Stimulated activated naive CD8-positive, alpha-beta T cell treated with anti-CD3 and anti-CD28 coated beads, Interleukin-15, Interleukin-2, amounts not matched to agents 100 U/mL and 50 U/mL, for 24 hours (primary cell): ENCODE measurements at regions not wholly inside any gene's neighbourhood (a gene's known extent, or its start where the extent isn't known, plus 50 kb on each side); places are given as distances from the start of the nearest gene placed in this dataset.

Experiments used
- ATAC-seq: fragments of 150-1000 bp; cut with Tn5 transposase; one replicate; pipeline ENCODE4 v1.10.0; 2021
- DNase-seq: peaks from one replicate; pipeline ENCODE4 v3.0.0; 2021

DNA sequence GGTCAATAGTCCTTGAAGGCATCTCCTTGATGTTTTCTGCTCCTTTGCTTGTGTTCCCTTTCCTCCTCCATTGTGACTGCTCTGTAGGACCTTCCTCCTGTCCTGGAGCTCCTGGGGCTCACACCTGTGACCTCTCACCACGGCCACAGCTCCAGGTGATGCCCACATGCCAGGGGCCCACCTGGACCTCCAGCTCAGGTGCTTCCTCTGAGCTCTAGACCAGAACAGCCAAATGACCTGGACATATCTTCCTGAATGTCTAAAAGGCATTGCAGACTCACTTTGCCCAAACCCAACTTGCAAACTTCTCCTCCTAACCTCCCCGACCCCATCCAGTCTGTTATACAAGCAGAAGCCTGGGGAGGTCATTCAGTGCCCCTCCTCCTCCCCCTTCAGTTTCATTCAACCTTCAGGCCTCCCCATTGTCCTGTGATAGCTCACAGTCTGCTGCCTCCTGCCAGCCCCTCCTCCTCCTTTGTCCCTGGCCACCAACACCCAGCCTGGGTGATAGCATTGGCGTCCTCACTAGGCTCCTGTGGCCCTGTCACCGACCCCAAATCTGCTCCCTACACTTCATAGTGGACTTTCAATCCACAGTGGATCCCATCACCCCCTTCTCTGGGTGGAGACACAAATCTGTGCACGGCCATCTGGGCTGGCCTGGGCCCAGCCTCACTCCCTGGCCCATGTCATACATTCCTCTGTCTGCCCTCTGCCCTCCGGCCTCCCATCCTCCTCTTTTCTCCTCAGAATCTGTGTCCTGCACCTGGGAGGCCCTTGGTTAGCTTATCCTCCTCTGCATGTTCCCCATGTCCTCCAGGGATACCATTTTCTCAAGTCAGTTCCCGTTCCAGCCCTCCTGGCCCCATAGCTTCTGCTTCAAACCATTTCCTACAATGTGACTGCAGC, 310.4 kb upstream of the HDAC4 start:
- no peak for ATAC-seq

DNA sequence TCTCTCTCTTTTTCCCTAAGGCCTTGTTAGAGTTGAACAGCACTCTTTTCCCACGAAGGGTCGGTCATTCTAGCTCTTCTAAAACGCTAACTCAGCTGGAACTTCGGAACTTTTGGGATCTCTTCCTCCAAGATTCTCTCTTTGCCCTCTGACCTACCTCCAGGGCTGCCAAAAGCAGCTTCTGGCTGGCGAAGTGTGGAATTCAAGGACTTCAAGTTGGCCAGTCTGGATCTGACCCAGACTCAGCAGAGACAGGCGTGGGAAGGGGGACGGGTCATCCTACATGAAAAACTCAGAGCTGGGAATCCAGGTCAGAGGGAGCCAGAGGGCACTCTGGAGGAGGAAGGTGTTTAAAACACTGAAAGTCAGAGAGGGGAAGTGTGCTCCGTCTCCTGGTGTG, 305.5 kb upstream of the HDAC4 start:
- ATAC-seq (no peak), DNase-seq (no peak)

More for the DNA sequence above, 310.4 kb upstream of the HDAC4 start:
- DNase-seq: no peak

DNA sequence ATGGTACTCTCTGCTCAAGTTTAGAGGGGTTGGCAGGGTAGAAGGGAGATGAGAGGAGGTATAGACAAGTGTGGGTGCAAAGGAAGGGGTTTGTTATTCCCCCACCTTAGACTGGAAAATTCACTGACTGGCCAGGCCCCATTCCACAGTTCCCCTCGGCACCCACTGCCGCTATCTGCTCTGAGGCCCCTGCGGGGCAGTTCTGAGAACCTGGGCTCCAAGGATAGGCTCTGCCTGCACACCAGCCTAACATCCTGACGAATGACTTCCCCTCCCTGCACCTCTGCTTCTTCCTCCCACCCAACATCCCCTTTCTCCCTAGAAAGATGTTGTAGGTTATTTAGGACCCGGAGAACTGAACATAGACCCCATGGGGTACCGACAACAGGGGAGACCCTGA, 303.9 kb upstream of the HDAC4 start:
- DNase-seq (no peak), ATAC-seq (no peak)

DNA sequence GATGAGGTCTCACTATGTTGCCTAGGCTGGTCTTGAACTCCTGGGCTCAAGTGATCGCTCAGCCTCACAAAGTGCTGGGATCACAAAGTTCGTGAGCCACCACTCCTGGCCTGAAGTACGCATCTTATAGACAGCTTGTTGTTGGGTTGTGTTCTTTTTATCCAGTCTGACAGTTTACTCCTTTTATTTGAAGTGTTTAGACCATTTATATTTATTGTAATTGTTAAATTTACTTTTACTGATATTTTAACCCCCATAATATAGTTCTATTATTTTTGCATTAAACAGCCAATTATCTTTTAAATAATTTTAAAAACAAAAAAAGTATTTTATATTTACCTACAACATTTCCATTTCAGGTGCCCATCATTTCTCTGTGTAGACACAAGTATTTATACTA, 303.0 kb upstream of the HDAC4 start:
- no peak for DNase-seq
- ATAC-seq: no peak

DNA sequence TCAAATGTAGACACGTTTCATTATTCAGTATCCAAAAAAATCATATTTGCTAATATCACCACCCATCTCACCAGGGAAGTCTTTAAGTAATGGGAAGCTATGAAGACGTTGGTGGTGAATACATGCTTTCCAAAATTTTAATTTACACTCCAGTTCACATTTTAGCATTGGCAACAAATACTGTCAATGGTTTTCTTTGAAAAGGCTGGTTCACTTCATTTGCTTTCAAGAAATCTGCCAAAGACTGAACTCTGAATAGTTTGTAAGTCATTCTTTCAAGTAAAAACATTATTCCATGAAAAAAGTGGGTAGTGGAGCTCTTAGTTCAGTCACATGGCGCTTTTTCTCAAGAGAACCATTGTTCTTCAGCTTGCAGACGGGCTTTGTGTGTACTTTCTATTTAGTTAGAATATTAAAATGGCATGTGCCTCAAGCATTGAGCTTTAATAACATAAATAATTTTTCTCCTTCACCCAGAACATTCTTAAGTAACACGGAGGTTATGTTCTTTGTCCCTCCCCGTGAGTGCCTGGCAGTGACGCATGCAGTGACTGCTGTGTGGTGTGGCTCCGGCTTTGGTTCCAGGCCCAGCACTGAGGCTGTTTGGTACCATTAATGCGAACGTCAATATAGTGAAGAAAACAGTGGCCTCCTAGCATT, 300.0 kb upstream of the HDAC4 start:
- ATAC-seq (no peak), DNase-seq (no peak)

DNA sequence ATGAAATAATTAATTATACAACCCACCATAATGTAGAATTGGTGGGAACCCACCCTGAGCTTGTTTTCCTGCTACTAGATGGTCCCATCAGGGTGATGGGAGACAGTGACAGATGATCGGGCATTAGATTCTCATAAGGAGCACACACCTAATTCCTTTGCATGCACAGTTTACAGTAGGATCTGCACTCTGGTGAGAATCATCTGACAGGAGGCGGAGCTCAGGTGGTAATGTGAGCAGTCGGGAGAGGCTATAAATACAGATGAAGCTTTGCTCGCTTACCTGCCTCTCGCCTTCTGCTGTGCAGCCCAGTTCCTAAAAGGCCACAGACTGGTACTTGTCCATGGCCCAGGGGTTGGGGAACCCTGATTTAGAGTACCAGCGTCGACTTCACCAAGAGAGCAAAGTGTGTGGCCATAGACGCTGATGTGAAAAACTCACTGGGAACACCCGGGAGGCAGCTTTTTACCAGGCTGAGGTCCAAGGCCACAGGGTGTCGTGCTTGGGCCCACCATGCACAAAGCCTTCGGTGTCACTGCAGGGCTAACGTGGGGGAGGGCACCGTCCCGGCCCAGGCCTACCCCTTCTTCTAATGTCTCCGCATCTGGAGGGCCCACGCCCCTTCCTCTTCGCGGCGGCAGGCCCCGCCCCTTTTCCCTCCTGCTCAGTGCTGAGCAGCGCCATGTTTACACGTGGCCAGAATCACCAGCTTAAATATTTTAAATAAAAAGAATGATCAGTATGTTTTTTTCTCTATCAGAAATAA, 296.8 kb upstream of the HDAC4 start:
- no peak for ATAC-seq
- DNase-seq: no peak

DNA sequence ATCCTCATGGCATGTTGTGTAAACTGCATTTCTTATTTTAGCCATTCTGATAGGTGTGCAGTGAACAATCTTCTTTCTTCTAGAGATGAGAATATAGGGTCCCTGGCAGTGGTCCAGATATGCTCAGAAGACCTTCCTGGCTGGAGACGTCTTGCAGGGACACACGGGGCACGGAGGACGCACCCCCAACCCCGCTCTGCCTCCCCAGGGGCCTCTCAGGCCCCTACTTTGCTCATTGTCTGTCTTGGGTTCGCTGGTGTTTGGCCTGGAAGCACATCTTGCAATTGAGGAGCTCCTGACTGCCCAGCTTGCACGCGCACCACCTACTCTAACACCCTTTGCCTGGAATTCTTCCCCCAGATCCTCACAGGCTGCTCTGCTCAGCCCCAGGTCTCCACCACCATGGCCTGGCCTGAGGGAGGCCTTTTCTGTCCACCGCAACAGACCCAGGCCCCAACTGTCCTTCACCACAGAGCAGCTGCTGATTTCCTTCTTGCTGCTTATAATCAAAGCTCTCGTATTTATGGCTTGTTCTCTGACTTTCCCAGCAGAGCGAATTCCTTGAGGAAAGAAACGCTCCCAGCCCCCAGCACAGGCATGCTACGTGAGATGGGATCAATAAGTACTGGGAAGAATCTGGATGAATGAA, 295.9 kb upstream of the HDAC4 start:
- DNase-seq (no peak), ATAC-seq (no peak)

DNA sequence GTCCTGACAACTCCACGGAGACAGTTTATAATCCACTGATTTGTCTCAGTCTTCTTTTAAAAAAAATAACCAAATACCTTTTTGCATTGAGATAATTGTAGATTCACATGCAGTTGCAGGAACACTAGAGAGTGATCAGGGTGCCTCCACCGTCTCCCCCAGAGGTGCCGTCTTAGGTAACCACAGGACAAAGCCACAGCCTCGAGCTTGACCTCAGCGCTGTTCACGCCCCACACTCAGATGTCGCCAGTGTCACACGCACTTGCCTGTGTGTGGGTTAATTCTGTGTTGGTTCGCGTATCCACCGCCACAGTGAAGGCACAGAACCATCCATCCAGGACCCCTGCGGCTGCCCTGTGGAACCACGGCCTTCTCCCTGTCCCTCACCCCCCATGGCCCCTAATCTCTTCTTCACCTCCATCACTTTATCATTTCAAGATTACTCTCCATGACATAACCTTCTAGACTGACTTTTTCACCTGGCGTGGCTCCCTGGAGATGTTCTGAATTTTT, 295.0 kb upstream of the HDAC4 start:
- no peak for DNase-seq
- ATAC-seq: no peak

DNA sequence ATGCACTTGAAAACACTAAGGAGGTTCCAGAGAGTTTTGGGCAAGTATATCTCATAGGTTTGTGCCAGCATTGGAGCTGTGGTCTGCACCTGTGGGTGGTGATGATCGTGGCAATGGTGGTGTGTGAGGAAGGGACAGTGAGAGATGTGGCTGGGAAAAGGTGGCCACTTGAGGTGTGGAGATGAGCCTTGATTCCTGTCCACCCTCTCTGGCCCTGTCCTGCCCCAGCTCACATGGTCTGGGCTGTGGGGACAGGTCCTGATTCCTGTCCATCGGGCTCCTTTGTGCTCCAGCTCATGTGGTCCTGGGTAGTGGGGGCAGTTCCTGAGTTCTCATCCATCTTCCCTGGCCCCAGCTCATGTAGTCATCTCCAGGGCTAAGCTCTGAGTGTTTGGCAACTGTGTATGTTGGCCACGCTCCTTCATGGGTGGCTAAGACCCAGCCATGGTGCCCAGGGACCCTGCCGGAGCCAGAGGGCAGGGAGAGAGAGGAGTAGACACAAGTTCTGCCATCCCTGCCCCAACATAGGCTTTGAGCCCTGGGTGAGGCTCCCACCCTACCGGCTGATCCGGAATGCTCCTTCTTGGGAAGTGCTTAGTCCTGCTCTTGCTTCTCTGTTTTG, 294.4 kb upstream of the HDAC4 start:
- no peak for ATAC-seq
- DNase-seq: no peak

DNA sequence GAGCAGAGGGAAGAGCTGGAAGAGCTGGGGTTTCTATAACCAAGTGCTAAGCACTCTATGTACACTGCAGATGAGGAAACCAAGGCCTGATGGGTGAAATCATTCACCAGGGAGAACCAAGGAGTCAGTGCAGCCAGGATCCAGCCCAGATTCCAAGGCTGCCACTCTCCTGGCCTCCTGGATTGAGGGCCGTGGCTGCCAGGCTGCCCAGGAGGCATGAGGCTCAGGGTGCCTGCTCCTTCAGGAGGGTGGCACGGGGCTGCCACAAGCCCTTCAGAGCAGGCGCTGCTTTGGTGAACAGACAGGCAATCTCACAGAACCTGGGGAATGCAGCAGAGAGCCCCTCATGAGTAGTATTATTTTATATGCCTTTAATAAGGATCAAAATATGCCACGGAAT, 293.7 kb upstream of the HDAC4 start:
- ATAC-seq: peak; percentile 10
- no peak for DNase-seq

DNA sequence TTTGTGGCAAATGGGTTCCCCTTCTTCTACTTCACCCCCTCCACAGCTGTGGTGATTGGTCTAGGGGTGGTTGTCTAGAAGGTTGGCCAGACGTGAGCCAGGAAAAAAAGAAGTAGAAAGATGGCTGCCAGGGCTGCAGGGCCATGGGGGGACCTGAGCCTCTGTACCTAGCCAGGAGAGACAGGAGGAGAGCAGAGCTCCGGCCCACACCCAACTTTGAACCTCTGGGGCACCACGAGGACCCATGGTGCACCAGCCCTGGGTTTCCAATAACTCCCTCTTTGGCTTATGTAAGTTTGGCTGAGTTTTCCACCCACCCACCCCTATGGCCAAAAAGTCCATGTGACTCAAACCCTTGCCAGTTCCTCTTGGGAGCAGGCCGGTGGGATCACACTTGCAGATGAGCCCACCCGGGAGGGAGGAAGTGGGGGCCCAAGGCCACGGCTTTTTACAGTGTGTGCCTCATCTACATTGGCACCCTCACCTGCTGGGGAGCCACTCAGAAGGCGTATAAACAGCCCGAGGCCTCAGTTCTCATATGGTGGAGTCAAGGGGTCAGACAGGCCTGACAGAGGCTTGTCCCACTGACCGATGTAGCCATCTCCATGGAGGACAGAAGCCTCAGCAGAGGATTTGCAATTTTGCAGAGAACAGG, 293.1 kb upstream of the HDAC4 start:
- peak; percentile 10 for ATAC-seq
- no peak for DNase-seq

DNA sequence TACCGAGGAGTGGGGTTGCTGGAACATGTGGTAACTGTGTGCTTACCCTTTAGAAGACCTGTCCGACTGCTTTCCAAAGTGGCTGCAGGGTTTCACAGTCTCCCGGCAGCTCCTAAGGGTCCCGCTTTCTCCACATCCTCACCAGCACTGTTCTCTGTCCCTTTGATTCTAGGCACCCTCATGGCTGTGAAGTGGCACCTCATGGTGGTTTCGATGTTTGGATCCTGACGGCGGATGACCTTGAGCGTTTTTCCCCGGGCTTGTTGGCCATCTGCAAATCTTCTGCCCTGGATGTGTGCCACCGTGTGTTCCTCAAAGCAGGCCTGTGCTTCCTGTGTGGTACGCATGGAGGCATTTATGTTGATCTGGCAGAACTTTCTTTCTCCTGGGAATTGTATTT, 292.5 kb upstream of the HDAC4 start:
- DNase-seq (no peak), ATAC-seq (no peak)

DNA sequence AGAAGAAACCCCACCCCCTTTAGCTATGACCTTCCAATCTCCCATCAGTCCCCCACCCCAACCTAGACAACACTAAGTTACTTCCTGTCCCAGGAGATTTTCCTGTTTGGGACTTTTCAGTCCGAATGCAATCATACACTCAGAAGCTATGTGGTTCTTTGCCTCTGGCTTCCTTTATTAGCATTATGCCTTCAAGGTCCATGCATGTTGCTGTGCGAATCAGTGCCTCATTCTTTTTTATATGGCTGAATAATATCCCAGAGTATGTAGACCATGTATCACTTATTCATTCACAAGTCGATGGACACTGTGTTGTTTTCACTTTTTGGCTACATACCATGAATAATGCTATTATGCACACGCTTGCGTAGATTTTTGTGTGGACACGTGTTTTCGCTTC, 292.1 kb upstream of the HDAC4 start:
- DNase-seq (no peak), ATAC-seq (no peak)

DNA sequence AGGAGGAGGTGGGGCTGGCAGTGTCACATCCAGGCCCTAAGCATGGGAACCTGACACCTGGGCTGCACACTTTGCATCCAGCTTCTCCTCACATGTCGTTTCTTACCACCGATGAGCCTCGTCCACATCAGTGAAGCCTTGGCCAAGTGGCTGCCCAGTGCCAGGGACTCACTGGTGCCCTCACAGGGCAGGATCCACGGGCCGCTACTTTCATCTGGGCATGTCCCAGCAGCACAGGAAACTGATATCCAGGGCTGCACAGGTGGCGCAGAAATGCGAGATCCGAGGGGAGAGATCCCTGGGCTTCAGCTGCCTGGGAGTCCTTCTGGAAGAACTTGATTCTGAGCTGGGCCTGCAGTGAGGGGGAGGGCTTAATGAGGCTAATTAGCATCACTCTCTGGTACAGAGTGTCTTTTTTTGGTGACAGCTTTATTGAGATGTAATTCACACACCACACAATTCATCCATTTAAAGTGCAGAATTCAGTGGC, 291.6 kb upstream of the HDAC4 start:
- DNase-seq (no peak), ATAC-seq (no peak)

DNA sequence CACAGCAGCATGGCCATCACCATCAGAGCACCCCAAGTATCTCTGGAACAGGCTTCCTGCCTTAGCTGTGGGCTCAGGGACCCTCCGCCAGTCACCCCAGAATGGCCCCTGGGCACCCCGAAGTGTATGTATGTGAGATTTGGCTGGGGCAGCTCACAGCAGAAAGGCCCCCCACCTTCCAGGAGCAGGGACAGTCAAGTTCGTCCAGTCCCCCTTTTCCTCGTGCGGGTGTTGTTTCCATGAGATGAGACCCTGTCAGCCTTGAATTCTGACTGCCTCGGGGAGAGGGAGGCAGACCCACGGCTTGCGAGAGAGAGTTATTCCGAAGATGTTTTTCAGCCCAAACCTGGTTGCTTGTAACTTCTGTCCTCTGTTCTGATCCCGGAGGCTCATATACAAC, 290.9 kb upstream of the HDAC4 start:
- ATAC-seq (no peak), DNase-seq (no peak)

DNA sequence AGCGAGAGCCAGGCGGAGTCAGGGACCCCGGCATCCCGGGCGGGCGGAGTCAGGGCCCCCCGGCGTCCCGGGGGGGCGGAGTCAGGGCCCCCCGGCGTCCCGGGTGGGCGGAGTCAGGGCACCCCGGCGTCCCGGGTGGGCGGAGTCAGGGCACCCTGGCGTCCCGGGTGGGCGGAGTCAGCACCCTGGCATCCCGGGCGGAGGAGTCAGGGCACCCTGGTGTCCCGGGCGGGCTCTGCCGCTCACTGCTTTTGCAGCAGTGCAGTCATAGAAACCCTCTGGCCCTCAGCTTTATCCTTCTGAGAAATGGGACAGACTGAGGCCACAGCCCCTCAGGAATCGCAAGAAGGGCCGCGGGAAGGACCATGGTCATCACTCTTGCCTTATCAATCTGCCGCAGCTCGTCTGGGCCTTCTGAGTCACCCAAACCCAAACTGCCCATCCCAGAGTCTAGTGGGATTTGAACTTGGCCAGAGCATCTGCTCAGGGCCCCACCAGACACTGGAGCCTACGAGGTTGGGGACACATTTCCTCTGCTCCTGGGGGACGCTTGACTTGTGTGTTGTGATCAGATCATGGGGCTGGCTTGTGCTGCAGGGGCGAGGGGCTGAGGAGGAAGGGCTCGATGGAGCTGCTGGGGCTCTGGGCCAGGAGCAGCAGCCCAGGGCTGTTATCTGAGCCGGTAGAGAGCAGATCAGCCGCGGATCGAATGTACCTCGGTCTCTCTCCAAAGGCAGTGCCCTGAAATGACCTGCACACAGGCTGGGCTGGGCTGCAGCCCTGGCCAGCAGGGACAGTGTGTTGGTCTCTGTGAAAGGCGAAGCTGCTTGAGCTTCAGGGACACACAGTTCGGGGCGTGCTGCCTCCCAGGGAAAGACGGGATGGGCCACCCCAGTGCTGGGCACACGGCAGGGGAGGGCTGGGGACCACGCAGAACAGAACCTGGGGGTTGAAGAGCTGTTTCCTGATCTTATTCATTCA, 290.1 kb upstream of the HDAC4 start:
- DNase-seq (no peak), ATAC-seq (no peak)

DNA sequence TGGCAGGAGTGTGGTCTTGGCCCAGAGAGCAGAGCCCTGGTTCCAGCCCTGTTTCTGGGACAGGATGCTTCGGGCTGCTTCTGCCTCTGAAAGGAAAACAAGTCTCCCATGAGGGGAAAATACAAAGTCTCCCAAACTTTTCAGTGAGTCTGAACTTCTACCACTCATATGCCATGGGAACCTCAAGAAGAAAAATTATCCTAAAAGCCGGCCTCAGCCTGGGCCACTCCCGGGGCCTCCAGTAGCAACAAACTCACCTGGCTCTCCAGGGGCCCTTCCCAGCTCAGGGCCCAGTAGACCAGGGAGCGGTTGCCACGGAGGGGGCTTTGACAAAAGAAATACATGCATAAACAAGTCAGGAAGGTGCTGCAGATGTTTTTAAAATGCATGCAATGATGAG, 289.2 kb upstream of the HDAC4 start:
- ATAC-seq (no peak), DNase-seq (no peak)

DNA sequence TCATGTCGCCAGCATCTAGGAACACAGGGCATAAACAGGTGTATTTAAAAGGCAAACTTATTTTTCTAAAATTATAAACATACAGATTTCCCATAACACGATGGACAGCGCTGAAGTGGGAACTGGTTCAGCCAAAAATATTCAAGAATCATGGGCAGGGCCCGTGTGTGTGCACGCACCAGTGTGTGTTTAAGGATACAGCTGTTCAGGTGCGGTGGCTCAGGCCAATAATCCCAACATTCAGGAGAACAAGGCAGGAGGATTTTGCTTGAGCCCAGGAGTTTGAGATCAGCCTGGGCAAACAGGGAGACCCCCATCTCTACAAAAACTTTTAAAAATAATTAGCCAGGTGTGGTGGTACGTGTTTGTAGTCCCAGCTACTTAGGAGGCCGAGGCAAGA, 288.6 kb upstream of the HDAC4 start:
- ATAC-seq: no peak
- DNase-seq: no peak

DNA sequence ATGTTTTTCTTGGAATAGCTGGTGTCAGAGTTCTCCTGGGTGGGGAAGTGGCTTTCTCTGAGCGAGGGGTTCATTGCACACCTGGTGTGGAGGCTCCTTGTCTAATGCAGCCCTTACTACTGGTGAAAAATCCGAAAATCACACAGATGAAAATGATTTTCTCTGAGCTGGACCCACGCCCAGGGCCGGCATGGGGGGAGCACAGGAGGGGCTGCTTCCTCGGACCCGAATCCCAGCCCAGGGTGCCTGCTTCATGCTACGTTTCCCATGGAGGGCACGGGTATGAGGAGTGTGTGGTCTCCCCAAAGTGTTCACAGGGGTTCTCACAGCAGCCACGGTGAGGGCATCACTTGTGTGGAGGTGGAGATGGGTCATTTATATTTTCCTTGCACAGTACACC, 288.0 kb upstream of the HDAC4 start:
- ATAC-seq: no peak
- DNase-seq: no peak

DNA sequence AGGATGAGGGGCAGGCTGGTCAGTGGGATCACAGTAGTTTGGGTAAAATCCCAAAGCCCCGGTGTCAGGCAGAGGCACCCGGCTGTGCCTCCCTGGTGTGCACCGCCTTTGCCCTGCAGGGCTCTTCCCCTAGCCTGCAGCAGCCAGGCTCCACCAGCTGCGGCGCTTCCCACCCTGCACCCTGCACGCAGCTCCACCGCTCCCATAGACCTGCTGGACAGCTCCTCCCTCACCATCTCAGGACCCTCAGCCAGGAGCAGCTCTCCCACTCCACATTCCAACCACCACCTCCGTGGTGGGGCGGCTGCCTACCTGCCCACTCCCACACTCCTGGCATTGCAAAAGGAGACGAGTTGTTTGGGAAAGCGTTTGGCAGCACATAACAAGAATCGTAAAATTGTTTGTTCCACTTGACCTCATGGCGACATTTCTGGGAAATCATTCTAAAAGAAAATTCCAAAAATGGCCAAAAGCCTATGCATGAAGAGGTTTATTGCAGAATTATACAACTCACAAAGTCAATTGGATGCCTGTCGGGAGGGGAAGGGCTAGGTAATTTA, 287.4 kb upstream of the HDAC4 start:
- ATAC-seq: peak; percentile 26

More for the DNA sequence above, 287.4 kb upstream of the HDAC4 start:
- DNase-seq: no peak
